Trophoblast cell (in vitro differentiated cells and primary cell): ENCODE measurements at regions not wholly inside any gene's neighbourhood (a gene's known extent, or its start where the extent isn't known, plus 50 kb on each side); places are given as distances from the start of the nearest gene placed in this dataset.

Experiments
- DNase-seq, 2 donors: peaks; one replicate each; pipeline ENCODE4 v3.0.0-alpha.2; 2016
- H2AFZ ChIP-seq: 2 replicates; pipeline ENCODE4 v1.6.1; 2013; ENCODE audit warnings: low read length, moderate library complexity, mild to moderate bottlenecking; ENCODE audit not compliant: insufficient read depth, poor library complexity
- H2AK5ac ChIP-seq: 2 replicates; pipeline ENCODE4 v1.6.1; 2013; ENCODE audit warnings: mild to moderate bottlenecking, low read length
- H2BK120ac ChIP-seq: 2 replicates; pipeline ENCODE4 v1.6.1; 2013; ENCODE audit warnings: low read length, mild to moderate bottlenecking, moderate library complexity; ENCODE audit not compliant: insufficient read depth, poor library complexity
- H2BK12ac ChIP-seq: 2 replicates; pipeline ENCODE4 v1.6.1; 2013; ENCODE audit warnings: mild to moderate bottlenecking, low read length, moderate library complexity
- H2BK5ac ChIP-seq: 2 replicates; pipeline ENCODE4 v1.6.1; 2013; ENCODE audit warnings: low read length, low read depth, moderate library complexity, mild to moderate bottlenecking; ENCODE audit not compliant: poor library complexity
- H3K14ac ChIP-seq: 2 replicates; pipeline ENCODE4 v1.6.1; 2013; ENCODE audit warnings: mild to moderate bottlenecking, low read length
- H3K18ac ChIP-seq: 2 replicates; pipeline ENCODE4 v1.6.1; 2013; ENCODE audit warnings: mild to moderate bottlenecking, low read length
- H3K23ac ChIP-seq: 2 replicates; pipeline ENCODE4 v1.6.1; 2013; ENCODE audit warnings: low read length
- H3K27ac ChIP-seq: 2 replicates; pipeline ENCODE4 v1.5.1; 2013; ENCODE audit warnings: low read depth, mild to moderate bottlenecking, inconsistent platforms, low read length, moderate library complexity
- H3K27me3 ChIP-seq: 2 replicates; pipeline ENCODE4 v1.6.1; 2013; ENCODE audit warnings: inconsistent platforms, mild to moderate bottlenecking, low read length, moderate library complexity; ENCODE audit not compliant: insufficient read depth
- H3K36me3 ChIP-seq, 2 experiments: 1 replicate in 1 of 2; 2 replicates in 1 of 2; pipeline ENCODE4 v1.6.1; 2013; ENCODE audit warnings: low read length in 2 of 2, mild to moderate bottlenecking in 2 of 2, moderate library complexity in 1 of 2; ENCODE audit not compliant: insufficient read depth in 2 of 2, control insufficient read depth in 1 of 2
- H3K4ac ChIP-seq: 2 replicates; pipeline ENCODE4 v1.6.1; 2013; ENCODE audit warnings: low read depth, mild to moderate bottlenecking, low read length, moderate library complexity
- H3K4me1 ChIP-seq, 2 experiments: 1 replicate in 1 of 2; 2 replicates in 1 of 2; pipeline ENCODE4 v1.6.1; 2013; ENCODE audit warnings: low read length in 2 of 2, mild to moderate bottlenecking in 2 of 2, moderate library complexity in 1 of 2; ENCODE audit not compliant: insufficient read depth in 2 of 2, control insufficient read depth in 1 of 2
- H3K4me2 ChIP-seq: 2 replicates; pipeline ENCODE4 v1.6.1; 2013; ENCODE audit warnings: inconsistent platforms, mild to moderate bottlenecking, low read length, moderate library complexity
- H3K4me3 ChIP-seq: 2 replicates; pipeline ENCODE4 v1.5.1; 2013; ENCODE audit warnings: mild to moderate bottlenecking, low read depth, low read length, inconsistent platforms
- H3K79me1 ChIP-seq: one replicate; pipeline ENCODE4 v1.6.1; 2013; ENCODE audit warnings: low read length
- H3K79me2 ChIP-seq: 2 replicates; pipeline ENCODE4 v1.6.1; 2013; ENCODE audit warnings: low read length, mild to moderate bottlenecking; ENCODE audit not compliant: control insufficient read depth, insufficient read depth, poor library complexity
- H3K9ac ChIP-seq: 2 replicates; pipeline ENCODE4 v1.6.1; 2013; ENCODE audit warnings: mild to moderate bottlenecking, low read length
- H3K9me3 ChIP-seq: 2 replicates; pipeline ENCODE4 v1.6.1; 2013; ENCODE audit warnings: low read depth, mild to moderate bottlenecking, control low read depth, inconsistent platforms, low read length; ENCODE audit not compliant: insufficient read depth
- H4K12ac ChIP-seq: 2 replicates; pipeline ENCODE4 v1.6.1; 2013; ENCODE audit warnings: low read depth, mild to moderate bottlenecking, low read length, moderate library complexity
- H4K8ac ChIP-seq: 2 replicates; pipeline ENCODE4 v1.6.1; 2013; ENCODE audit warnings: low read depth, mild to moderate bottlenecking, low read length, moderate library complexity
- H4K91ac ChIP-seq: one replicate; pipeline ENCODE4 v1.6.1; 2013; ENCODE audit warnings: low read depth, mild to moderate bottlenecking, low read length, moderate library complexity
- WGBS: extraction: QIAGEN DNeasy Blood & Tissue Kit; methylation state at CpG from one replicate; pipeline ENCODE4 v1.1.7; 2013; ENCODE audit warnings: missing lambda C conversion rate; ENCODE audit not compliant: insufficient read length, insufficient coverage; ENCODE audit errors: extremely low coverage; 5-methylcytosine and 5-hydroxymethylcytosine counted together

DNA sequence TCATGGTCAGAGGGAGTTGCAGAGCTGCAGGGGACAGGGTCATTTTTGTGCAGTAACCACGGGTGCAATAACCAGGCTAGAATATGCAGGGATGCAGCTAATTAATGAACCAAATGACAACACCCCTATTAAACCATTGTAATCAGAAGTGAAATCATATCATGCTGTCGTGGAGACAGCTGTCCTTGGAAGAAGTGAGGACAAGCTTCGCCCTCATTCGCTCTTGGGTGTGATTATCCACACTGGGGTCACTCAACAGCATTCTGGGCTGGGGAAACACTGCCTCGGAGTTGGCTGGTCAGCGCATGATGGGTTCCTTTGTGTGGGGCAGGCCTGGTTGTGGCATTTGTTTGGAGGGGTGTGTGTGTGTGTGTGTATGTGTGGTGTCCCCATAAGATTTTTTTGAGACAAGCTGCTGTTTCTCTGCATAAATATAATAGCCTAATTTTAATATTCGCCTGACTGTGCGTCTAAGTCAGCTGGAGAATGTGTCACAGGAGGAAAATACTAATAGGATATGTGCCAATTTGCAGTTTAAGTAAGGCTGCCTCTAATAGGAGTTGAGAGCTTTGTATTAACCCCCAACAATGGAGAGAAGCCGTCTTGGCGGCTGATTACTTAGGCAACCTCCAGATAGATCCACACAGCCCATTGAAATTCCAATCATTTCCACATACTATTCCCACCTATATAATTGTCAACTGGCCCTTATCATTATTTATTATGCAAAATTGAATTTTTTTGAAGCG is 149.4 kb downstream of the DNAJB6 start:
- no peak overlapping the region for H4K91ac ChIP-seq
- WGBS = no CpG with 5 or more reads among the region's 11 CpGs
- H3K27ac ChIP-seq = no peak overlapping the region
- H3K9ac ChIP-seq = no peak overlapping the region
- H3K4me2 ChIP-seq = no peak overlapping the region
- no peak overlapping the region for H2BK5ac ChIP-seq
- H3K18ac ChIP-seq = no peak overlapping the region
- no peaks in the 10 kb centered on the region for H3K79me1 ChIP-seq
- DNase-seq = no peak
- H3K4me3 ChIP-seq = no peak overlapping the region
- no peak overlapping the region for H2AFZ ChIP-seq
- no peak overlapping the region for H4K8ac ChIP-seq
- no peaks in the 10 kb centered on the region for H3K36me3 ChIP-seq
- H3K14ac ChIP-seq = no peak overlapping the region
- H3K9me3 ChIP-seq = peaks cover 18% of the 10 kb centered on the region
- no peak overlapping the region for H3K4ac ChIP-seq
- H3K27me3 ChIP-seq = no peaks in the 10 kb centered on the region
- no peak overlapping the region for H3K23ac ChIP-seq
- no peak overlapping the region for H2BK120ac ChIP-seq
- H4K12ac ChIP-seq = no peak overlapping the region
- no peak overlapping the region for H2BK12ac ChIP-seq
- no peaks in the 10 kb centered on the region for H3K4me1 ChIP-seq
- no peaks in the 10 kb centered on the region for H3K79me2 ChIP-seq
- H2AK5ac ChIP-seq = no peak overlapping the region

DNA sequence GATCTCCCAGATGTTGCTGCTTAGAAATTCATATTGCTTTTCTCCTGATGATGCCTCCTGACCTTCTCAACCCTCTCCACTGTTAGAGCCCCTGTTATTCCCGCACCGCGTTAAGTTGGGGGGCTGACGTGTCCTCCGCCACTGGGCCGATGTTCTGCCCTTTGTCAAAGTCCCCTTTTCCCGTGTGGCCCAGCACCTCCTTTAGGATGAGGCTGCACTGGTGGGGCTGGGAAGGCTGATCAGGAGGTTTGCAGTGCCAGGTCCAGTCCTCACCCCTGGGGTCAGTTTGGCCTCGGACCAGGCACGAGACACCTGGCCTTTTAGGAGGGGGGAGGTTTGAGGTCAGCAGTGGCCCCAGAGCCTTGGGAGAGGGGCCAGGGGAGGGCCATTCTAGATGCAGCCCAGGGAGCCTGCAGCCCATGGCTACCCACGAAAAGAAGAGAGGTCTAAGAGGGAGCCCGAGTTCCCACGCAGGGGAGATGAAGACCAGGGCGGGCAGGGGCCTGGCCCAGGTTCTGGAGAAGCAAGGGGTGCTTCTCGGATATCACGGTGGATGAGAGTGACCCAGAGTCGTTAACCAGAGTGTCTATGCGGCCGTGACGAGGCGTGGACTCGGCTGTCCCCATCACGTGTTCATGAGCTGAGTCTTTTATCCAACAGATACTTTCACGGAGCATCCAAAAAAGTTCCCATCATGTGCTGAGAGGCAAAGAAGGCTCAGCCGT is 150.4 kb downstream of the DNAJB6 start:
- Histone ChIP-seq H2BK12ac (no peak overlapping the region), H4K91ac (no peak overlapping the region), H3K27ac (no peak overlapping the region), H3K79me1 (no peaks in the 10 kb centered on the region), H3K4me3 (no peak overlapping the region), H3K23ac (no peak overlapping the region), H3K36me3 (no peaks in the 10 kb centered on the region), H2AK5ac (no peak overlapping the region), H2AFZ (no peak overlapping the region), H3K9me3 (peaks cover 8% of the 10 kb centered on the region), H2BK5ac (no peak overlapping the region), H3K4me2 (no peak overlapping the region), H3K27me3 (no peaks in the 10 kb centered on the region), H3K4ac (no peak overlapping the region), H4K12ac (no peak overlapping the region), H3K4me1 (no peaks in the 10 kb centered on the region), H3K14ac (no peak overlapping the region), H3K9ac (no peak overlapping the region), H3K18ac (no peak overlapping the region), H4K8ac (no peak overlapping the region), H3K79me2 (no peaks in the 10 kb centered on the region), H2BK120ac (no peak overlapping the region)
- no CpG with 5 or more reads among the region's 24 CpGs for WGBS
- DNase-seq = no peak

DNA sequence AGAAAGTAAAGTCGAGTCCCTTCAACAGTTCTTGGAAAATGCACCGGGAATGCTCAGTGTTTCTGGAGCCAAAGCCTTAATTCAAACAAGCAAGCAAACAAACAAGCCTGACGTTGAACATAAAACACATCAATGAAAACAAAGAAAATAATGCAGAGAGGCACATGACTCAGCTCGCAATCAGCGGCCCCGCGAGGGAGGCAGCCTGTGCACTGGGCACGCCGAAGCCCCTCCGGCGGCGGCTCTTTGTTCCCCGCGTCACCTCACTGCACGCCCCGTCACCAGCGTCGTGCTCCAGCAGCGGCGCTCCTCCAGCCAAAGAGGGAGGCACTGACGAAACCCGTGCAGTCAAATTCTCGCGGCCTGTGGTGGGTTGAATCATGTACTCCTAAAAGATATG is 151.5 kb downstream of the DNAJB6 start:
- Histone ChIP-seq H3K9me3 (peaks cover 3% of the 10 kb centered on the region), H3K27me3 (no peaks in the 10 kb centered on the region), H2AK5ac (no peak overlapping the region), H3K23ac (no peak overlapping the region), H3K4me1 (no peaks in the 10 kb centered on the region), H3K4me3 (no peak overlapping the region), H3K14ac (no peak overlapping the region), H3K79me2 (no peaks in the 10 kb centered on the region), H2BK12ac (no peak overlapping the region), H4K8ac (no peak overlapping the region), H3K18ac (no peak overlapping the region), H3K27ac (no peak overlapping the region), H3K4ac (no peak overlapping the region), H3K36me3 (no peaks in the 10 kb centered on the region), H2AFZ (no peak overlapping the region), H4K91ac (no peak overlapping the region), H3K4me2 (no peak overlapping the region), H4K12ac (no peak overlapping the region), H2BK5ac (no peak overlapping the region), H3K79me1 (no peaks in the 10 kb centered on the region), H3K9ac (no peak overlapping the region), H2BK120ac (no peak overlapping the region)
- WGBS = no CpG with 5 or more reads among the region's 24 CpGs
- DNase-seq = no peak

DNA sequence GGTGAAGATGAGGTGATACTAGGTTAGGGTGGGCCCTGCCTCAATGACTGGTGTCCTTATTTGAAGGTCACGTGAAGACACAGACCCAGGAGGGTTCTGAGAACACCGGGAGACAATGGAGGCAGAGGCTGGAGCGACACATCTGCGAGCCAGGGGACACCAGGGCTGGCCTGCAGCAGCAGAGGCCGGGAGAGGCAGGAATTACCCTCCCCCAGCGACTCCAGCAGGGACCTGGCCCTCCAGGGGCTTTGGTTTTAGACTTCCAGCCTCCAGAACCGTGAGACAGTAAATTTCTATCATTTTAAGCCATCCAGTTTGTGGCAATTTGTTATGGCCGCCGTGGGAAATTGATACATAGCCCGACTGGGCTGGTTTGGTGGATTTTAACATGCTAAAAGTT is 152.2 kb downstream of the DNAJB6 start:
- H3K79me2 ChIP-seq = no peaks in the 10 kb centered on the region
- no peaks in the 10 kb centered on the region for H3K79me1 ChIP-seq
- H4K91ac ChIP-seq = no peak overlapping the region
- WGBS = no CpG with 5 or more reads among the region's 10 CpGs
- H2AFZ ChIP-seq = no peak overlapping the region
- H3K4me3 ChIP-seq = peak overlapping the region; percentile 13
- no peak for DNase-seq
- no peak overlapping the region for H3K4me2 ChIP-seq
- H3K4me1 ChIP-seq = no peaks in the 10 kb centered on the region
- H2AK5ac ChIP-seq = no peak overlapping the region
- H3K36me3 ChIP-seq = no peaks in the 10 kb centered on the region
- H3K9ac ChIP-seq = no peak overlapping the region
- H2BK12ac ChIP-seq = no peak overlapping the region
- no peak overlapping the region for H3K14ac ChIP-seq
- no peak overlapping the region for H3K23ac ChIP-seq
- H3K4ac ChIP-seq = no peak overlapping the region
- H3K27ac ChIP-seq = no peak overlapping the region
- peaks cover 3% of the 10 kb centered on the region for H3K9me3 ChIP-seq
- H4K8ac ChIP-seq = no peak overlapping the region
- H2BK120ac ChIP-seq = no peak overlapping the region
- no peak overlapping the region for H3K18ac ChIP-seq
- no peak overlapping the region for H4K12ac ChIP-seq
- H2BK5ac ChIP-seq = no peak overlapping the region
- no peaks in the 10 kb centered on the region for H3K27me3 ChIP-seq
